ENCODE measurements at regions not wholly inside any gene's neighbourhood (a gene's known extent, or its start where the extent isn't known, plus 50 kb on each side); places are given as distances from the start of the nearest gene placed in this dataset.

- Histone ChIP-seq H3K4me3 (no peak overlapping the region), H3K27me3 (peaks cover 0 to 49% (median 27%) of the 10 kb centered on the region in 7 donors), H3K27ac (no peak overlapping the region), H3K4me1 (no peaks in the 10 kb centered on the region), H3K36me3 (no peaks in the 10 kb centered on the region), H3K9me3 (no peaks in the 10 kb centered on the region)
- ATAC-seq (no peak), DNase-seq (no peak)
- no peak for TF ChIP-seq CTCF (IDR thresholded peaks at IDR 0.05)
- intact Hi-C loops (cut with DNase I): no loop called here
- 58 to 65% methylated on average over 6 of the region's 6 CpGs for WGBS, 2 donors
Measured at GRCh38 chr2:234189786-234190300, 139.3 kb downstream of the SPP2 start.

GRCh38 chr2:234189230-234189629 lies 138.7 kb downstream of the SPP2 start:
- intact Hi-C loops (cut with DNase I): no loop called here
- Histone ChIP-seq H3K9me3 (no peaks in the 10 kb centered on the region), H3K4me3 (no peak overlapping the region), H3K36me3 (no peaks in the 10 kb centered on the region), H3K27ac (no peak overlapping the region), H3K4me1 (no peaks in the 10 kb centered on the region), H3K27me3 (peaks cover 0 to 53% (median 33%) of the 10 kb centered on the region in 7 donors)
- no peak for DNase-seq
- TF ChIP-seq CTCF (IDR thresholded peaks at IDR 0.05): no peak
- ATAC-seq: no peak
- WGBS, 2 donors: 78 to 80% methylated on average over 5 of the region's 5 CpGs

- intact Hi-C loops (cut with DNase I): no loop called here
- H3K4me1 ChIP-seq: no peaks in the 10 kb centered on the region
- 70 to 80% methylated on average over 2 of the region's 2 CpGs for WGBS, 2 donors
- no peak for TF ChIP-seq CTCF (IDR thresholded peaks at IDR 0.05)
- no peak overlapping the region for H3K27ac ChIP-seq
- no peaks in the 10 kb centered on the region for H3K9me3 ChIP-seq
- H3K4me3 ChIP-seq: no peak overlapping the region
- DNase-seq (no peak), ATAC-seq (no peak)
- no peaks in the 10 kb centered on the region for H3K36me3 ChIP-seq
- H3K27me3 ChIP-seq: peaks cover 0 to 61% (median 39%) of the 10 kb centered on the region in 7 donors
Measured at GRCh38 chr2:234187646-234188174, 137.2 kb downstream of the SPP2 start.

DNA sequence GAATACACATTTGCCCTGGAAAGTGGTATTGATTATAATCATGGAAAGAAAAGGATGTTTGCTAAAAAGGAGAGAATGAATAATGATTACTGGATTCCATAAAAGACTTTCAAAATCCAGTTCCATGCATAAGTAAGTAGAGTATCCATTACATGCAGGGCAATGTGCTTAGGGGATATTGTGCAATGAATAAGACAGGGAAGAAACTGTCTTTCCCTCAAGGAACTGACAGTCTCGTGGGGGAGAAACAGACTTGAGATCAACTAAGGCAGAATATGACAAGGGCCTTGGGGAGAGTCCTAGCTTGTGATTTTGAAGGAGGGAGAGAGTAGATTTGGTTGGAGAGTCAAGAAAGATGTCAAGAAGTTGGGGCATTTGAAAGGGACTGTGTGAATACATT lies 130.6 kb downstream of the SPP2 start:
- intact Hi-C loops (cut with DNase I): no loop called here
- DNase-seq: no peak
- no peaks in the 10 kb centered on the region for H3K4me1 ChIP-seq
- no peak overlapping the region for H3K27ac ChIP-seq
- peaks cover 0 to 71% (median 47%) of the 10 kb centered on the region in 7 donors for H3K27me3 ChIP-seq
- WGBS, 2 donors: 45 to 50% methylated on average over 1 of the region's 1 CpG
- TF ChIP-seq CTCF (IDR thresholded peaks at IDR 0.05): no peak
- ATAC-seq: no peak
- no peaks in the 10 kb centered on the region for H3K36me3 ChIP-seq
- no peak overlapping the region for H3K4me3 ChIP-seq
- H3K9me3 ChIP-seq: no peaks in the 10 kb centered on the region

All from heart right ventricle (tissue), 16 donors.